Smooth muscle cell (in vitro differentiated cells): ENCODE measurements at regions not wholly inside any gene's neighbourhood (a gene's known extent, or its start where the extent isn't known, plus 50 kb on each side); places are given as distances from the start of the nearest gene placed in this dataset.

Experiments
- DNase-seq: peaks from one replicate; lab custom pipeline; 2025; ENCODE audit not compliant: unreplicated experiment; lab: John Stamatoyannopoulos, UW
- H2AFZ ChIP-seq: fragments of 200-600 bp; sonication (generic); 2 replicates; pipeline ENCODE4 v1.6.0; 2016; ENCODE audit warnings: antibody characterized with exemption, low read depth, mild to moderate bottlenecking
- H3F3A ChIP-seq: fragments of 200-600 bp; sonication (generic); 2 replicates; pipeline ENCODE4 v1.6.0; 2017; ENCODE audit warnings: antibody characterized with exemption, low read depth
- H3K27ac ChIP-seq: fragments of 200-600 bp; sonication (generic); 2 replicates; pipeline ENCODE4 v1.5.1; 2016; ENCODE audit warnings: low read depth, mild to moderate bottlenecking
- H3K27me3 ChIP-seq: fragments of 200-600 bp; sonication (generic); 2 replicates; pipeline ENCODE4 v1.6.1; 2016; ENCODE audit warnings: low read depth, mild to moderate bottlenecking
- H3K36me3 ChIP-seq: fragments of 200-600 bp; sonication (generic); 2 replicates; pipeline ENCODE4 v1.5.1; 2016; ENCODE audit warnings: low read depth
- H3K4me1 ChIP-seq: fragments of 200-600 bp; sonication (generic); 2 replicates; pipeline ENCODE4 v1.5.1; 2016; ENCODE audit warnings: low read depth
- H3K4me2 ChIP-seq: fragments of 200-600 bp; sonication (generic); 2 replicates; pipeline ENCODE4 v1.6.0; 2016; ENCODE audit warnings: mild to moderate bottlenecking
- H3K4me3 ChIP-seq: fragments of 200-600 bp; sonication (generic); 2 replicates; pipeline ENCODE4 v1.5.1; 2016; ENCODE audit warnings: mild to moderate bottlenecking
- H3K79me2 ChIP-seq: fragments of 200-600 bp; sonication (generic); 2 replicates; pipeline ENCODE4 v1.6.0; 2016; ENCODE audit warnings: low read depth, mild to moderate bottlenecking
- H3K9ac ChIP-seq: fragments of 200-600 bp; sonication (generic); 2 replicates; pipeline ENCODE4 v1.6.0; 2016; ENCODE audit warnings: low read depth
- H3K9me3 ChIP-seq: fragments of 200-600 bp; sonication (generic); replicated peaks from 2 replicates; pipeline ENCODE4 v1.5.1; 2016; ENCODE audit warnings: low read depth
- H4K20me1 ChIP-seq: fragments of 200-600 bp; sonication (generic); 2 replicates; pipeline ENCODE4 v1.6.0; 2016; ENCODE audit warnings: low read depth
- WGBS: methylation state at CpG from one replicate; pipeline ENCODE4 v1.1.7; 2016; ENCODE audit warnings: low lambda C conversion rate; 5-methylcytosine and 5-hydroxymethylcytosine counted together
- TF ChIP-seq, protein P1 (sequence below): fragments of 200-600 bp; sonication (generic); IDR thresholded peaks from 2 replicates; pipeline ENCODE4 v1.5.1; 2017; ENCODE audit warnings: borderline replicate concordance, mild to moderate bottlenecking, antibody characterized with exemption; ENCODE audit not compliant: insufficient read depth, poor library complexity, severe bottlenecking

DNA sequence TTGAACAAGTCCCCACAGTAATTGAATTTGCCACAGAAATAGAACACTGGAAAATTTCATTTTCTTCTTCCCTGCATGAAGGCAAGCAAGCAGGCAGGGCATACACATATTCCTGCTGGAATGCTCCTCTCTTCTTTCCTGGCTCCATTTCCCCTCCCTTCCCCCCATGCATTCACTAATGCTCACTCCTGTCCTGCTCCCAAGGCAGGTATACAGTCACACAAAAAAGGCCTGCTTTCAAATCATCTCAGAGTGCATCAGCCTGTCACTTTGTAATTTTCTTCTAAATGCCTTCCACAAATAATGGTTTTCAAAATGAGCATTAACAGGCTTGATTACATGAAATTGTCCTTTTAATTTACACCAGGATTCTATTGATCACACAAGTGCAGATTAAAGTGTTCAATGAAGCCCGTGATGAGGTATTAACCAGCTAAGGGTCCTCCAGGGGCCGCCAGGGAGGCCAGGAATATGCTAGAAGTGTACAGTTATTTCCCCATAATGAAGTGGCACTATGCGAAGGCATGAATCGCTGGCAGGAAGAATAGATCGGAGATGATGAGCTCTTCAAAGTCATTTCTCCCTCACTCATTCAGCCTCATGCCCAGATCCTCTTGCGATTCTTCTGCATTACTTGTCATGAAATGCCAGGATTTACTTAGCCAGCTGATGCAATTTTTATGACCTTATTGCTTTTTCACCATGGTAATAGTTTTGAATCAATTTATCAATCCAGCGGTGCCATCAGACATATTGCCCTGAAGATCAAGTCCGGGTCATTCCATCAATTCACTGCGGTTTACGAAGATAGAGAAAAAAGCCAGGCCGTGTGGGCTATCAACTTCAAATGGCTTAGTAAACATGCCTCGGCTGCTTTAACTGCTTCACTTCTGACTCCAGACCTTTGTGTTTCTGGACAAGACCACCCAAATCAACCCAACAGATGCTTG, 243.5 kb downstream of the GPAT3 start:
- Histone ChIP-seq H3K79me2 (no peaks in the 10 kb centered on the region), H3K9ac (no peak overlapping the region), H3K27me3 (no peaks in the 10 kb centered on the region), H4K20me1 (no peaks in the 10 kb centered on the region), H3K9me3 (no peaks in the 10 kb centered on the region), H3K4me1 (no peaks in the 10 kb centered on the region), H3F3A (no peaks in the 10 kb centered on the region), H3K27ac (no peak overlapping the region), H2AFZ (no peak overlapping the region), H3K4me3 (no peak overlapping the region), H3K36me3 (no peaks in the 10 kb centered on the region), H3K4me2 (no peak overlapping the region)
- TF ChIP-seq, protein P1, sequence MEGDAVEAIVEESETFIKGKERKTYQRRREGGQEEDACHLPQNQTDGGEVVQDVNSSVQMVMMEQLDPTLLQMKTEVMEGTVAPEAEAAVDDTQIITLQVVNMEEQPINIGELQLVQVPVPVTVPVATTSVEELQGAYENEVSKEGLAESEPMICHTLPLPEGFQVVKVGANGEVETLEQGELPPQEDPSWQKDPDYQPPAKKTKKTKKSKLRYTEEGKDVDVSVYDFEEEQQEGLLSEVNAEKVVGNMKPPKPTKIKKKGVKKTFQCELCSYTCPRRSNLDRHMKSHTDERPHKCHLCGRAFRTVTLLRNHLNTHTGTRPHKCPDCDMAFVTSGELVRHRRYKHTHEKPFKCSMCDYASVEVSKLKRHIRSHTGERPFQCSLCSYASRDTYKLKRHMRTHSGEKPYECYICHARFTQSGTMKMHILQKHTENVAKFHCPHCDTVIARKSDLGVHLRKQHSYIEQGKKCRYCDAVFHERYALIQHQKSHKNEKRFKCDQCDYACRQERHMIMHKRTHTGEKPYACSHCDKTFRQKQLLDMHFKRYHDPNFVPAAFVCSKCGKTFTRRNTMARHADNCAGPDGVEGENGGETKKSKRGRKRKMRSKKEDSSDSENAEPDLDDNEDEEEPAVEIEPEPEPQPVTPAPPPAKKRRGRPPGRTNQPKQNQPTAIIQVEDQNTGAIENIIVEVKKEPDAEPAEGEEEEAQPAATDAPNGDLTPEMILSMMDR = no peak
- no peak for DNase-seq
- WGBS = 80% methylated on average over 12 of the region's 12 CpGs

DNA sequence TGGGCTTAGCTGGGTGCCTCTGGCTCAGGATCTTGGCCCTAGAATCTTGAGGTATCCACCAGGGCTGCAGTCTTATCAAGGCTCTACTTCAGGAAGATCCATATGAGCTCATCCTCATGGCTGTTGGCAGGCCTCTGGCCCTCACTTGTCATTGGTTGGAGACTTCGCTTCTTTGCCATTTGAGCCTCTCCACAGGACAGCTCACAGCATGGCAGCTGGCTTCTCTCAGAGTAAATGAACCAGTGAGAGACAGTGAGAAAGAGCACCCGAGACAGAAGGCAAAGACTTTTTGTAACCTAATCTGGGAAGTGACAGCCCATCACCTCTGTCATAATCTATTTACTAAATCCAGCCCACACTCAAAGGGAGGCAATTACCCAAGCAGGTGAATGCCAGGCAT, 236.8 kb downstream of the GPAT3 start:
- H3K9ac ChIP-seq = no peak overlapping the region
- no peaks in the 10 kb centered on the region for H3K36me3 ChIP-seq
- no peaks in the 10 kb centered on the region for H3K79me2 ChIP-seq
- no peaks in the 10 kb centered on the region for H3K4me1 ChIP-seq
- no peak overlapping the region for H2AFZ ChIP-seq
- 85% methylated on average over 2 of the region's 2 CpGs for WGBS
- no peak overlapping the region for H3K27ac ChIP-seq
- H3K4me2 ChIP-seq = no peak overlapping the region
- H3K27me3 ChIP-seq = no peaks in the 10 kb centered on the region
- no peaks in the 10 kb centered on the region for H3K9me3 ChIP-seq
- no peak for DNase-seq
- H4K20me1 ChIP-seq = no peaks in the 10 kb centered on the region
- TF ChIP-seq, protein P1 = no peak
- H3K4me3 ChIP-seq = no peak overlapping the region
- no peaks in the 10 kb centered on the region for H3F3A ChIP-seq

DNA sequence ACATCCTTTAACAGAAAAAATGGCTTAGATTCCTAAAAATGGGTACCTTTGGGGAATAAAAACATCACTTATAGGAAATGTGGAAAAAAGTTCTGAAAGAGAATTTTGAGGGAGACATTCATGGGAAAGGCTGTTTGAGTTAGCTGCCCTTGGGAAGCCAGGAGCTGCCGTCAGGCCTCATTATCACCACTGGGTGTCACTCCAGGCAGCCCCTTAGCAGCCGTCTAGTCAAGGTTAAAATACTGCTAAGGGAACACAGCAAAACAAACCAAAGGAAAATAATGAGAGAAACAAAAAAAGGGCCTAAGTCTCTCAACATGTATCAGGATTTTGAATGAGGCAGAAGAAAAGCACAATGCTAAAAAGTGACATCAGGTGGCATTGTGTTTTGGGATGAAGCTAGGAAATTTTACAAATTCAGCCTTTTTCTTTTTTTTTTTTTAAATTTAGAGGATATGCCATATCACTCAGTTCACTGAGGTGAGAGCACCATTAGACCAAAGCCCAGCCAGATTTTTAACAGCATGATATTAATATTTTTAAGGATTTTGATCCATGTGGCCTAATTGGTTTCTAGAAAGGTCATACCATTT, 235.3 kb downstream of the GPAT3 start:
- H3K79me2 ChIP-seq = no peaks in the 10 kb centered on the region
- H3K27ac ChIP-seq = no peak overlapping the region
- no peaks in the 10 kb centered on the region for H4K20me1 ChIP-seq
- H3K36me3 ChIP-seq = no peaks in the 10 kb centered on the region
- no peak overlapping the region for H3K9ac ChIP-seq
- no peaks in the 10 kb centered on the region for H3F3A ChIP-seq
- WGBS = 3% methylated on average over 2 of the region's 2 CpGs
- TF ChIP-seq, protein P1 = peak; percentile 67
- no peaks in the 10 kb centered on the region for H3K9me3 ChIP-seq
- no peak overlapping the region for H3K4me2 ChIP-seq
- no peaks in the 10 kb centered on the region for H3K4me1 ChIP-seq
- no peak for DNase-seq
- no peaks in the 10 kb centered on the region for H3K27me3 ChIP-seq
- no peak overlapping the region for H3K4me3 ChIP-seq
- no peak overlapping the region for H2AFZ ChIP-seq
